ENCODE measurements at regions not wholly inside any gene's neighbourhood (a gene's known extent, or its start where the extent isn't known, plus 50 kb on each side); places are given as distances from the start of the nearest gene placed in this dataset.

GRCh38 chr3:79843180-79843579, 75.4 kb upstream of the ROBO1 start:
- no peaks in the 10 kb centered on the region for H3K79me2 ChIP-seq (ENCODE audit: insufficient read depth)
- no peak overlapping the region for H3K4me3 ChIP-seq
- no peaks in the 10 kb centered on the region for H3K9me3 ChIP-seq (ENCODE audit: low read depth)
- H3F3A ChIP-seq (ENCODE audit: insufficient read depth), result no peaks in the 10 kb centered on the region
- H3K36me3 ChIP-seq (ENCODE audit: low read depth), result no peaks in the 10 kb centered on the region
- H3K4me2 ChIP-seq (ENCODE audit: unreplicated experiment), result no peak overlapping the region
- H3K27me3 ChIP-seq (replicated peaks; ENCODE audit: insufficient read depth), result no peaks in the 10 kb centered on the region
- no peaks in the 10 kb centered on the region for H3K4me1 ChIP-seq (ENCODE audit: insufficient read depth)
- TF ChIP-seq EZH2 (IDR thresholded peaks at IDR 0.05; ENCODE audit: insufficient read depth, poor library complexity, severe bottlenecking) (no peak), EZH2phosphoT487 (IDR thresholded peaks at IDR 0.05; ENCODE audit: insufficient read depth, low read depth) (no peak)
- H3K27ac ChIP-seq, result no peak overlapping the region
- DNase-seq, result no peak
- in situ Hi-C loops (cut with MboI), result no loop called here
- H2AFZ ChIP-seq, result no peak overlapping the region
- H4K20me1 ChIP-seq (ENCODE audit: insufficient read depth), result no peaks in the 10 kb centered on the region; the same call in 1 of the 2 replicates
- no peaks in the 10 kb centered on the region for H3K9me2 ChIP-seq (ENCODE audit: insufficient read depth)
- no peak overlapping the region for H3K9ac ChIP-seq

DNA sequence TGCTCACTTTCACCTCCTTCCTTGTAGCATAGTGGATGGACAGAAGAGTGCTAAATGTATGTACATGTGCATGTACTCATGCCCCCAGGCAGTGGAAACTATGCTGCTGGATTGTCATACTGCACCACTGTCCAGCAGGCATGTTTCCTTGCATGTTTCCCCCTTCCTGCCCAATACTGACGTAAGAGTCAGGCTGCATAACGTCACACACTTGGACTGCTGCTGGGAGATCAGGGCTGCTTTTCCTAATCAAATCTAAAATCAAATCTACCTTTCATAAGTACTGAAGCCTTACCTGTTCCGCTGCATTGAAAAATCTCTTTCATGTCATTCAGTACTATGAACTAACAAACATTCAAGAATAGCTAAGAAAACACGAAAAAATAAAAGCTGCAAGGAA, 67.9 kb upstream of the ROBO1 start:
- 5 to 10% methylated on average over 4 of the region's 4 CpGs for WGBS, 2 experiments (ENCODE audit: low coverage in 1 of 2, low lambda C conversion rate in 2 of 2, missing lambda C conversion rate in 2 of 2)
- Histone ChIP-seq H3K9me3 (ENCODE audit: low read depth) (no peaks in the 10 kb centered on the region), H3K27me3 (replicated peaks; ENCODE audit: insufficient read depth) (no peaks in the 10 kb centered on the region), H3K9me2 (ENCODE audit: insufficient read depth) (no peaks in the 10 kb centered on the region), H3K27ac (no peak overlapping the region), H3K79me2 (ENCODE audit: insufficient read depth) (no peaks in the 10 kb centered on the region), H3K4me2 (ENCODE audit: unreplicated experiment) (no peak overlapping the region), H3K36me3 (ENCODE audit: low read depth) (no peaks in the 10 kb centered on the region), H3F3A (ENCODE audit: insufficient read depth) (no peaks in the 10 kb centered on the region), H3K9ac (no peak overlapping the region), H2AFZ (no peak overlapping the region), H3K4me3 (no peak overlapping the region), H4K20me1 (ENCODE audit: insufficient read depth) (no peaks in the 10 kb centered on the region), H3K4me1 (ENCODE audit: insufficient read depth) (no peaks in the 10 kb centered on the region)
- in situ Hi-C loops (cut with MboI), result no loop called here
- DNase-seq, result no peak
- TF ChIP-seq EZH2phosphoT487 (IDR thresholded peaks at IDR 0.05; ENCODE audit: insufficient read depth, low read depth) (no peak), EZH2 (IDR thresholded peaks at IDR 0.05; ENCODE audit: insufficient read depth, poor library complexity, severe bottlenecking) (no peak)

- Histone ChIP-seq H3K79me2 (ENCODE audit: insufficient read depth) (no peaks in the 10 kb centered on the region), H3K4me1 (ENCODE audit: insufficient read depth) (no peaks in the 10 kb centered on the region), H3K4me2 (ENCODE audit: unreplicated experiment) (no peak overlapping the region), H3K9ac (no peak overlapping the region), H4K20me1 (ENCODE audit: insufficient read depth) (no peaks in the 10 kb centered on the region), H3K9me3 (ENCODE audit: low read depth) (no peaks in the 10 kb centered on the region), H3K27me3 (replicated peaks; ENCODE audit: insufficient read depth) (no peaks in the 10 kb centered on the region), H3K9me2 (ENCODE audit: insufficient read depth) (no peaks in the 10 kb centered on the region; the same call in 1 of the 2 replicates), H3K27ac (no peak overlapping the region), H3K4me3 (no peak overlapping the region), H2AFZ (no peak overlapping the region), H3F3A (ENCODE audit: insufficient read depth) (no peaks in the 10 kb centered on the region), H3K36me3 (ENCODE audit: low read depth) (no peaks in the 10 kb centered on the region)
- WGBS, 2 experiments (ENCODE audit: low coverage in 1 of 2, low lambda C conversion rate in 2 of 2, missing lambda C conversion rate in 2 of 2), result 38 to 39% methylated on average over 11 of the region's 11 CpGs
- DNase-seq, result no peak
- in situ Hi-C loops (cut with MboI), result no loop called here
- TF ChIP-seq EZH2 (IDR thresholded peaks at IDR 0.05; ENCODE audit: insufficient read depth, poor library complexity, severe bottlenecking) (no peak), EZH2phosphoT487 (IDR thresholded peaks at IDR 0.05; ENCODE audit: insufficient read depth, low read depth) (no peak)
These were observed 56.4 kb upstream of the ROBO1 start for GRCh38 chr3:79824166-79824565.

- no peaks in the 10 kb centered on the region; the same call in 1 of the 2 replicates for H3K9me2 ChIP-seq (ENCODE audit: insufficient read depth)
- WGBS, 2 experiments (ENCODE audit: low coverage in 1 of 2, low lambda C conversion rate in 2 of 2, missing lambda C conversion rate in 2 of 2), result 7 to 9% methylated on average over 2 of the region's 2 CpGs
- no peak overlapping the region for H2AFZ ChIP-seq
- H3K4me2 ChIP-seq (ENCODE audit: unreplicated experiment), result no peak overlapping the region
- no peaks in the 10 kb centered on the region for H3K79me2 ChIP-seq (ENCODE audit: insufficient read depth)
- no peaks in the 10 kb centered on the region for H4K20me1 ChIP-seq (ENCODE audit: insufficient read depth)
- H3K36me3 ChIP-seq (ENCODE audit: low read depth), result no peaks in the 10 kb centered on the region
- H3K4me1 ChIP-seq (ENCODE audit: insufficient read depth), result no peaks in the 10 kb centered on the region
- in situ Hi-C loops (cut with MboI), result no loop called here
- H3K4me3 ChIP-seq, result no peak overlapping the region
- no peak overlapping the region for H3K27ac ChIP-seq
- H3K9me3 ChIP-seq (ENCODE audit: low read depth), result no peaks in the 10 kb centered on the region
- TF ChIP-seq EZH2phosphoT487 (IDR thresholded peaks at IDR 0.05; ENCODE audit: insufficient read depth, low read depth), result no peak
- no peak for TF ChIP-seq EZH2 (IDR thresholded peaks at IDR 0.05; ENCODE audit: insufficient read depth, poor library complexity, severe bottlenecking)
- no peak overlapping the region for H3K9ac ChIP-seq
- H3F3A ChIP-seq (ENCODE audit: insufficient read depth), result no peaks in the 10 kb centered on the region
- no peak for DNase-seq
- H3K27me3 ChIP-seq (replicated peaks; ENCODE audit: insufficient read depth), result no peaks in the 10 kb centered on the region
These were observed 54.3 kb upstream of the ROBO1 start for GRCh38 chr3:79822076-79822475.

- no peak for DNase-seq
- WGBS, 2 experiments (ENCODE audit: low coverage in 1 of 2, low lambda C conversion rate in 2 of 2, missing lambda C conversion rate in 2 of 2), result 10 to 13% methylated on average over 4 of the region's 4 CpGs
- no peak for TF ChIP-seq EZH2phosphoT487 (IDR thresholded peaks at IDR 0.05; ENCODE audit: insufficient read depth, low read depth)
- TF ChIP-seq EZH2 (IDR thresholded peaks at IDR 0.05; ENCODE audit: insufficient read depth, poor library complexity, severe bottlenecking), result no peak
- Histone ChIP-seq H3K36me3 (ENCODE audit: low read depth) (no peaks in the 10 kb centered on the region), H3K4me3 (no peak overlapping the region), H3K9me3 (ENCODE audit: low read depth) (no peaks in the 10 kb centered on the region), H2AFZ (no peak overlapping the region), H3K27me3 (replicated peaks; ENCODE audit: insufficient read depth) (no peaks in the 10 kb centered on the region), H3K79me2 (ENCODE audit: insufficient read depth) (no peaks in the 10 kb centered on the region), H3K4me2 (ENCODE audit: unreplicated experiment) (no peak overlapping the region), H3K9me2 (ENCODE audit: insufficient read depth) (no peaks in the 10 kb centered on the region; the same call in 1 of the 2 replicates), H3K27ac (no peak overlapping the region), H3F3A (ENCODE audit: insufficient read depth) (no peaks in the 10 kb centered on the region), H3K9ac (no peak overlapping the region), H4K20me1 (ENCODE audit: insufficient read depth) (no peaks in the 10 kb centered on the region), H3K4me1 (ENCODE audit: insufficient read depth) (no peaks in the 10 kb centered on the region)
- in situ Hi-C loops (cut with MboI), result no loop called here
These were observed 52.3 kb upstream of the ROBO1 start for GRCh38 chr3:79820089-79820488.
